Epithelial cell of proximal tubule (primary cell): ENCODE measurements at regions not wholly inside any gene's neighbourhood (a gene's known extent, or its start where the extent isn't known, plus 50 kb on each side); places are given as distances from the start of the nearest gene placed in this dataset.

Experiments
- DNase-seq: peaks from one replicate; pipeline ENCODE4 v3.0.0-alpha.2; 2011; ENCODE audit warnings: low read depth
- H3K4me3 ChIP-seq: 2 replicates; pipeline ENCODE4 v1.5.1; 2011; ENCODE audit warnings: low read depth, mild to moderate bottlenecking, low read length
- CTCF ChIP-seq: conservative IDR thresholded peaks from 2 replicates; pipeline ENCODE4 v1.5.1; 2012; ENCODE audit warnings: low read depth, mild to moderate bottlenecking, low read length

DNA sequence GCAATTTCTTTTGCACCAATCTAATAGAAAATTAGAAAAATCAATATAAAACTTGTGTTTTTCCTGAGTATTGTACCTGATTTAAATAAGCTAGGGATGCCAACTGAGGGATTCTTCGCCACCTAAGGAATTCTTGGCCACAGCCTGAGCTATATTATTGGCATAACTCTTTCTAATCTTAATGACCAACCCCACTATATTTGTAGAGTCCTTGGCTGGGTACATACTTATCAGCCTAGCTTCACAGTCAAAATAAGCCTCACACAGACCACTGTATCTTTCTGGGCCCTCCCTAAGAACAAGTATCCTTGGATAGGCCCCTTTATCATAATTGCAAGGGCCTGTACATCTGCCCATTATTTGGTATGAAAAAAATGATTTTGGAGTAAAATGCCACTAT lies 247.1 kb downstream of the DUSP6 start:
- DNase-seq: no peak
- H3K4me3 ChIP-seq: no peak overlapping the region
- TF ChIP-seq CTCF: no peak

GRCh38 chr12:89103831-89104230 lies 248.5 kb downstream of the DUSP6 start:
- no peak overlapping the region for H3K4me3 ChIP-seq
- no peak for DNase-seq
- no peak for TF ChIP-seq CTCF

DNA sequence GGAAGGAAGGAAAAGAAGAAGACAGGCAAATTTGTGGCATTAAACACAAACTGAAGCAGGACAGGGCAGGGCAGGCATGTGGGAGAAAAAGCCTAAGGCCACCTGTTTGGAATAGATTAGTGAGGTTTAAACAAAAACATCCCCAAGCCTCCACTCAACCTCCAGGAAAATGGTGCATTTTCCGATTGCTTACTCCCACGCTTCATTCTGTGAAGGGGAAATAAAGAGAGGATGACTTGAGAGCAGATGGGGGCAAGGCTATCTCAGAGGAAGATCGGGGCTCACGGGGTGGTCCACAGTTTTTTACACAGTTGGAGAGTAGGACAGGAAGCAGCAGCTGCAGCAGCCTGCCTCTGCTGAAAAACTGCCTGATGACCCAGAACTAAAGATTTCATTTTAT lies 250.9 kb downstream of the DUSP6 start:
- no peak for TF ChIP-seq CTCF
- DNase-seq: no peak
- H3K4me3 ChIP-seq: no peak overlapping the region

DNA sequence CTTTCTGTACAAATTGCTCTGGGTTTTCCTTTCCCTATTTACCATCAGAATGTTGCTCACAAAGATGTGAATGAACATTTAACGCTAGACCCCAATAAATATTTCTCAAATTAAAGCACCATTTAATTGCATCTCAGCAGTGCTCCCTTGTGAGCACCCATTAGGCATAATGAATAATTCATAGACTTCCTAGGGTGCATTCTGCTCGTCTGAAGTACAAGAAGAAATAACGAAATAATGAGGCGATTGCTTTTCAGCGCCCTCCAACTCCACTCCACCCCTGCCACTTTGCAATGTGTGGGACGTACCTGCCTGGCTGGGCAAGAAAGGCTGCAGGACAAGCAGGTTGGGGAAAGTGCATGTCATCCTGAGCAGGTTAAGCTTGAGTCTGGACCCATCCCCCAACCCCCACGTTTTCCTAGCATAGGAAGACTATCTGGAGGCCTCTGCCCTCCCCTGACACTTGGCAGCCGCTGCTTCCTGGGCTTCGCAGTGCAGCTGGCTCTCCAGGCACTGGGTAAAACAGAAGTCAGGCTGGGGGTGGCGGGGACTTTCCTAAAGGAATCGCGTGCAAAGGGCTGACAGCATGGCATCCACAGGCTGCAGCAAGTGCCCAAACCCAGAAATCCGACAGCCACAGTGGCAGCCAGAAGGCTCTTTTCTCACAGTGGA lies 253.7 kb downstream of the DUSP6 start:
- no peak overlapping the region for H3K4me3 ChIP-seq
- DNase-seq: no peak
- no peak for TF ChIP-seq CTCF

- no peak for TF ChIP-seq CTCF
- no peak overlapping the region for H3K4me3 ChIP-seq
- no peak for DNase-seq
These were observed 260.0 kb downstream of the DUSP6 start for GRCh38 chr12:89092297-89092696.

GRCh38 chr12:89091293-89091841 lies 260.9 kb downstream of the DUSP6 start:
- no peak overlapping the region for H3K4me3 ChIP-seq
- TF ChIP-seq CTCF: no peak
- DNase-seq: no peak

GRCh38 chr12:89089264-89089663 lies 263.0 kb downstream of the DUSP6 start:
- no peak for TF ChIP-seq CTCF
- no peak overlapping the region for H3K4me3 ChIP-seq
- DNase-seq: no peak
